ENCODE measurements at regions not wholly inside any gene's neighbourhood (a gene's known extent, or its start where the extent isn't known, plus 50 kb on each side); places are given as distances from the start of the nearest gene placed in this dataset.

DNA sequence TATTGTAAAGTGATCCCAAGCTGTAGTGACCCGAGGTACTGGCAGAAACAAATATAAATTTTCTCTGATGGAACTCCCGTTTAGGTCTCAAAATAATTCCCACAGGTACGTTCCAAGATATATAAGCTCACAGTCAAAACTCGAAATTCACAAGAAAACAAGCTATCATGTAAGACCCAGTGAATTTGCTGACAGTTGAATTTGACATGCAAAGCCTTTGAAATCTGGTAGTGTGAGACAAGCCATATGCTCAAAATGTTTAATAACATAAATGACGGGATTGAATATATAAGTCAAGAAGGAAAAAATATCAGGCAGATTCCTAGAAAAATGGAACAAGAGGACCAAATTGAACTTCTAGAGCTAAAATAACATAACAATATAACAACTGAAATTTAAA, 252.8 kb downstream of the TMA16 start:
- Mint-ChIP-seq H3K36me3 (no peaks in the 10 kb centered on the region), H3K4me1 (peaks cover 11% of the 10 kb centered on the region), H3K4me3 (no peak overlapping the region), H3K27me3 (no peaks in the 10 kb centered on the region), H3K27ac (no peak overlapping the region), H3K9me3 (peaks cover 2% of the 10 kb centered on the region)
- no peak for ATAC-seq

DNA sequence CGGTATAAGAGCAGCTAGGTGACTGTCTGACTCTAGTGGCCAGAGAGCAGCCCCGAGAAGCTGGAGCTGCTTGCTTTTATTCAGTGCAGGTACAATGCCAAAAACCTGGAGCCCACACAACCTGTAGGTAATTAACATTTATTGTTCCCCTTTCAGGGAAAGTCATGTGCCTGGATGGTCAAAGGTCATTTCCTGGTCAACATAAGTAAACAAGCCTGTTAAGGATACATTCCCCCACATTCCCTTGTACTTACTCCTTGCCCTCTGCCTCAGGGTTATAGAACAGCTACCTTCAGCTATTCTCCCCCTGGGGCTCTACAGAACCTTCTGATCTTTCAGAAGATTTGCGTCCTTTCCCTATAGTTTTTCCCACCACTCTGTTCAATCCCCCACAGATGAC, 253.4 kb downstream of the TMA16 start:
- Mint-ChIP-seq H3K27ac (no peak overlapping the region), H3K36me3 (no peaks in the 10 kb centered on the region), H3K4me3 (no peak overlapping the region), H3K4me1 (peaks cover 8% of the 10 kb centered on the region), H3K27me3 (no peaks in the 10 kb centered on the region), H3K9me3 (no peaks in the 10 kb centered on the region)
- ATAC-seq, result no peak

GRCh38 chr4:163748449-163748848, 254.0 kb downstream of the TMA16 start:
- no peaks in the 10 kb centered on the region for H3K36me3 Mint-ChIP-seq
- no peak overlapping the region for H3K27ac Mint-ChIP-seq
- peaks cover 8% of the 10 kb centered on the region for H3K4me1 Mint-ChIP-seq
- no peak for ATAC-seq
- H3K4me3 Mint-ChIP-seq, result no peak overlapping the region
- no peaks in the 10 kb centered on the region for H3K9me3 Mint-ChIP-seq
- H3K27me3 Mint-ChIP-seq, result no peaks in the 10 kb centered on the region

GRCh38 chr4:163755013-163755412, 260.5 kb downstream of the TMA16 start:
- Mint-ChIP-seq H3K4me1 (peaks cover 8% of the 10 kb centered on the region), H3K4me3 (peak overlapping the region; percentile 42), H3K36me3 (no peaks in the 10 kb centered on the region), H3K27me3 (no peaks in the 10 kb centered on the region), H3K27ac (peak overlapping the region; percentile 25), H3K9me3 (no peaks in the 10 kb centered on the region)
- ATAC-seq, result peak; percentile 69

- peaks cover 8% of the 10 kb centered on the region for H3K4me1 Mint-ChIP-seq
- ATAC-seq, result no peak
- H3K27me3 Mint-ChIP-seq, result no peaks in the 10 kb centered on the region
- no peaks in the 10 kb centered on the region for H3K9me3 Mint-ChIP-seq
- no peaks in the 10 kb centered on the region for H3K36me3 Mint-ChIP-seq
- no peak overlapping the region for H3K27ac Mint-ChIP-seq
- no peak overlapping the region for H3K4me3 Mint-ChIP-seq
These were observed 262.7 kb downstream of the TMA16 start for GRCh38 chr4:163757219-163757618.

DNA sequence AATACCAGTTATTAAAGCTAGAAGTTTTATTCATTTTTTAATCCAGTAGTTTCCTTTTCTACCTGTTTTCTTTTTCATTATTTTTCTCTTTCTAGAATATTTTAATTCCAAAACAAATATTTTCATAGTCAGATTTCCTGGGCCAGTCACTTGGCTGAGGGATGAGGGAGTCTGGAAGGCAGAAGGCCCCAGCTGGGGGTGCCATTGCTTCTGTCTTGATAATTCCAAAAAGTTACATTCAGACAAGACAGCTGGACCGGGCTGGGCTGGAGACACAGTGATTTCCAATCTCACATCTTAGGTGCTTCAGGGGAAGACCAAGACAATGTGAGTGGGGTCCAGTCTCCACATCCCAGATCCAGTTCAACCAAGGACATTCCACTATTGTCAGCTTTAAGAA, 263.5 kb downstream of the TMA16 start:
- Mint-ChIP-seq H3K36me3 (no peaks in the 10 kb centered on the region), H3K4me3 (no peak overlapping the region), H3K9me3 (no peaks in the 10 kb centered on the region), H3K4me1 (peaks cover 8% of the 10 kb centered on the region), H3K27ac (no peak overlapping the region), H3K27me3 (no peaks in the 10 kb centered on the region)
- ATAC-seq, result no peak

DNA sequence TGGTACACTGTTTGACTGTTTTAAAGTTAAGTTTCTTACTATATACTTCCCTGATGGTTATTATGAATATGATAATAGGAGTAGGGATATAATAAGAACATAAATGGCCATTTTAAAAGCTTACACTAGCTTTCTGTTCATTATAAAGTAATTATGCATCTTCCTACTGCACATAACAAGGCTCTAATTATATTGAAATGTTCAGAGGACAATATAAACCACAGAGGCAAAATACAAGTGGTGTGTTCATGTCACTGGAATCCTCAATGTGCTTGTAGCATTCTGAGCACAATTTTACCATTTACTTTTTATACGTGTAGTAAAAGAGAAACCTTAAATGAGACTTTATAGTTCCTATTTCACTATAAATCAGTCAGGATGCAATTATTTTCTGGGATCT, 268.3 kb downstream of the TMA16 start:
- ATAC-seq, result no peak
- H3K9me3 Mint-ChIP-seq, result no peaks in the 10 kb centered on the region
- no peaks in the 10 kb centered on the region for H3K27me3 Mint-ChIP-seq
- no peak overlapping the region for H3K4me3 Mint-ChIP-seq
- no peak overlapping the region for H3K27ac Mint-ChIP-seq
- H3K4me1 Mint-ChIP-seq, result no peaks in the 10 kb centered on the region
- H3K36me3 Mint-ChIP-seq, result no peaks in the 10 kb centered on the region

DNA sequence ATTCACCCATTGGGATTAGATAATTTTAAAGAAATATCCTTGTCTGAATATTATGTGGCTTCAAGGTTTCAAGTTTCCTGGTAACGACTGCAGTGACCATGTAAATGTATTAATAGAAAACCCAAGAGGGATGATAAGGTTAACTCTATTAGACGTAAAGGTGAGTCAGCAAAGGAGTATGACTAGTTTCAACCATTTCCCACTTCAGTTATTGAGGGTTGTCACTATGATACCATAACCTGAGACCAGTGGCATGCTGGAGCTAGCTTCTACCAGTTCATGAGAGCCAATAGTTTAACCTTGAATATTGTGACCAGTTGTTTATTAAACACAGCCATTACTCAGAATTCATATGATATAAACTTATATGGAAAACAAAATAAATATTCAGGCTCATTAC, 270.1 kb downstream of the TMA16 start:
- no peak for ATAC-seq
- Mint-ChIP-seq H3K4me1 (no peaks in the 10 kb centered on the region), H3K27me3 (no peaks in the 10 kb centered on the region), H3K4me3 (no peak overlapping the region), H3K36me3 (no peaks in the 10 kb centered on the region), H3K9me3 (no peaks in the 10 kb centered on the region), H3K27ac (no peak overlapping the region)

DNA sequence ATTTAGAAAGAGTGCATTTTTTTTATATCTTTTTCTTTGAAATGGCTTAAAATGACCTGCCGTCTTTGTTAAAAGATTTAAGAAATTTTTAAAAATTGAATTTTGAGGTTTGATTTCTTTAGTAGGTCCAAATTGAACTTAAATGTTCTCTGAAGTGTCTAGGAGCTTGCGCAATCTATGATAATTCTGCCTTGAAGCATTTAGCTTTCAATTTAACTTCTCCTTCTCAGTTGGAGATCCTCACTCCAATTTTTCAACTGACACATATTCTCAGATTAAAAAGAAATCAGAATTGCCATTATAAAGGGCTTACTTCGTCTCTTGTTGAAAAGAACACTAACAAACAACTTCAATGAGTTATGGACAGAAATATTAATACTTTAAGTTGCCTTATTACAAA, 273.5 kb downstream of the TMA16 start:
- H3K9me3 Mint-ChIP-seq, result no peaks in the 10 kb centered on the region
- no peak overlapping the region for H3K27ac Mint-ChIP-seq
- ATAC-seq, result no peak
- no peaks in the 10 kb centered on the region for H3K27me3 Mint-ChIP-seq
- no peaks in the 10 kb centered on the region for H3K36me3 Mint-ChIP-seq
- H3K4me1 Mint-ChIP-seq, result no peaks in the 10 kb centered on the region
- H3K4me3 Mint-ChIP-seq, result no peak overlapping the region

- Mint-ChIP-seq H3K27ac (no peak overlapping the region), H3K36me3 (no peaks in the 10 kb centered on the region)
- ATAC-seq, result no peak
These were observed 277.7 kb downstream of the TMA16 start for GRCh38 chr4:163772238-163772637.

GRCh38 chr4:163773940-163774339, 279.4 kb downstream of the TMA16 start:
- Mint-ChIP-seq H3K4me1 (no peaks in the 10 kb centered on the region), H3K27me3 (peaks cover 12% of the 10 kb centered on the region), H3K9me3 (no peaks in the 10 kb centered on the region), H3K4me3 (no peak overlapping the region), H3K27ac (no peak overlapping the region), H3K36me3 (no peaks in the 10 kb centered on the region)
- no peak for ATAC-seq

More at GRCh38 chr4:163772238-163772637, 277.7 kb downstream of the TMA16 start:
- Mint-ChIP-seq H3K27me3 (peaks cover 12% of the 10 kb centered on the region), H3K4me3 (no peak overlapping the region), H3K9me3 (no peaks in the 10 kb centered on the region), H3K4me1 (no peaks in the 10 kb centered on the region)

GRCh38 chr4:163776957-163777356, 282.5 kb downstream of the TMA16 start:
- Mint-ChIP-seq H3K27ac (no peak overlapping the region), H3K4me1 (no peaks in the 10 kb centered on the region), H3K36me3 (no peaks in the 10 kb centered on the region), H3K27me3 (peaks cover 12% of the 10 kb centered on the region), H3K4me3 (no peak overlapping the region), H3K9me3 (no peaks in the 10 kb centered on the region)
- no peak for ATAC-seq

- Mint-ChIP-seq H3K27ac (no peak overlapping the region), H3K9me3 (peaks cover 4% of the 10 kb centered on the region), H3K4me1 (no peaks in the 10 kb centered on the region), H3K27me3 (peaks cover 8% of the 10 kb centered on the region), H3K4me3 (no peak overlapping the region), H3K36me3 (no peaks in the 10 kb centered on the region)
- ATAC-seq, result no peak
These were observed 287.2 kb downstream of the TMA16 start for GRCh38 chr4:163781726-163782125.

DNA sequence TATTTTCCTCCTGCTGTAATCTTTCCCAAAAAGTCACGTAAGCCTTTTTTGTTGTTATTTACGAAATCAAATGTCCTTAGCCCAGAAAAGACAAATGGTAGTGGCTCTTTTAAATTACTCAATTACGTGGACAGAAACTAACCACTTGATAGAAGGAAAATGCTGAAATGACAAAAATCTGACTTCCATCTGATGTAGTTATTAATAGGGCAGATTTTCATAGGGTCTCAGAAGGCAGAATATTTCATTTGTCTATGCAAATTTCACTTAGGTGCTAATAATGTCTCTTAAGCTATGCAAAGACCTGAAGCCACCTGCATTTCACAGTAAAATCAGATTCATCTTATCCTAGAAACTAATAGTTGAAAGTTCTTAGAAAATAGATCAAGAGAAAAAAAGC, 295.7 kb downstream of the TMA16 start:
- Mint-ChIP-seq H3K4me3 (no peak overlapping the region), H3K27me3 (peaks cover 8% of the 10 kb centered on the region), H3K9me3 (no peaks in the 10 kb centered on the region), H3K4me1 (no peaks in the 10 kb centered on the region), H3K36me3 (no peaks in the 10 kb centered on the region), H3K27ac (no peak overlapping the region)
- ATAC-seq, result no peak

DNA sequence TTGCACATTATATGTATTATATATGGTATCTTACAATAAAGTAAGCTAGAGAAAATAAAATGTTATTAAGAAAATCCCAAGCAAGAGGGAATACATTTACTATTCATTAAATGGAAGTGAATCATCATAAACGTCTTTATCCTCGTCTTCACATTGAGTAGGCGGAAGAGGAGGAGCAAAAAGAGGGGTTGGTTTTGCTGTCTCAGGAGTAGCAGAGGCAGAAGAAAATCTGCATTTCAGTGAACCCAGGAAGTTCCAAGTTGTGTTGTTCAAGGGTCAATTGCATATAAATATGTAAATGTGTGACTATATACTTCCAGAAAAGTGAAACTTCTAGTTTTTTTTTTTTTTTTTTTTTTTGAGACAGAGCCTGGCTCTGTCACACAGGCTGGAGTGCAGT, 301.4 kb downstream of the TMA16 start:
- Mint-ChIP-seq H3K4me1 (no peaks in the 10 kb centered on the region), H3K9me3 (peaks cover 2% of the 10 kb centered on the region), H3K27me3 (no peaks in the 10 kb centered on the region), H3K27ac (no peak overlapping the region), H3K36me3 (no peaks in the 10 kb centered on the region), H3K4me3 (no peak overlapping the region)
- no peak for ATAC-seq

DNA sequence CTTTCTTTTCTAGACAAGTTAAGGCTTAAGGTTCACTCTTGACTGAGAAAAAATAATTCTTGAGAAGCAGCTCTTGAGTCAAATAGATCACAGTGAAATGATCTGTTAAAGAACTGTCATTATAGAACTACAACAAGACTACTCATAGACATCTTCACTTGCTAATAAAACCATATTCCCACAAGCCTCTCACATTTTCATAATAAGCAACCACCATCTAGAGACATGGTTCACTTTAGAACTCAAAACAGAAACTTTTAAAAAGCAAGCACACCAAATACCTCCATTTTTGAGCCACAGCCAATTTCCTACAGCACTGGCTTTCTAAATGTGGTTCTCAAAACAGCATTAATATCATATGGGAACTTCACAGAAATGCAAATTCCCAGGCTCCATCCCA, 309.5 kb downstream of the TMA16 start:
- ATAC-seq, result no peak
- no peaks in the 10 kb centered on the region for H3K27me3 Mint-ChIP-seq
- no peaks in the 10 kb centered on the region for H3K36me3 Mint-ChIP-seq
- H3K4me3 Mint-ChIP-seq, result no peak overlapping the region
- H3K9me3 Mint-ChIP-seq, result peaks cover 2% of the 10 kb centered on the region
- H3K4me1 Mint-ChIP-seq, result no peaks in the 10 kb centered on the region
- no peak overlapping the region for H3K27ac Mint-ChIP-seq

- ATAC-seq, result no peak
- Mint-ChIP-seq H3K9me3 (no peaks in the 10 kb centered on the region), H3K27ac (no peak overlapping the region), H3K4me1 (peaks cover 6% of the 10 kb centered on the region), H3K36me3 (no peaks in the 10 kb centered on the region), H3K4me3 (no peak overlapping the region), H3K27me3 (no peaks in the 10 kb centered on the region)
These were observed 312.2 kb downstream of the TMA16 start for GRCh38 chr4:163806653-163807052.

Data from stimulated activated memory B cell treated with anti-CD40 and anti-IgM and Interleukin-4, amounts not matched to agents 10 μg/mL and 1 μg/mL and 100 μg/mL, for 72 hours (primary cell).